ENCODE measurements at regions not wholly inside any gene's neighbourhood (a gene's known extent, or its start where the extent isn't known, plus 50 kb on each side); places are given as distances from the start of the nearest gene placed in this dataset.

GRCh38 chr10:9824631-9825071, 1193.0 kb upstream of the CELF2 start:
- no peak for TF ChIP-seq CTCF (IDR thresholded peaks at IDR 0.05; ENCODE audit: unreplicated experiment)
- H3K27me3 Mint-ChIP-seq (ENCODE audit: unreplicated experiment), result no peaks in the 10 kb centered on the region
- H3K36me3 Mint-ChIP-seq (ENCODE audit: low read depth, unreplicated experiment), result no peaks in the 10 kb centered on the region
- no peak for DNase-seq (ENCODE audit: low spot score)
- H3K4me3 Mint-ChIP-seq (ENCODE audit: unreplicated experiment), result no peak overlapping the region
- H3K27ac Mint-ChIP-seq (ENCODE audit: unreplicated experiment), result peak overlapping the region; percentile 89
- no peaks in the 10 kb centered on the region for H3K9me3 Mint-ChIP-seq (ENCODE audit: unreplicated experiment)
- peaks cover 8% of the 10 kb centered on the region for H3K4me1 Mint-ChIP-seq (ENCODE audit: unreplicated experiment)

GRCh38 chr10:9825491-9826018, 1192.1 kb upstream of the CELF2 start:
- no peaks in the 10 kb centered on the region for H3K9me3 Mint-ChIP-seq (ENCODE audit: unreplicated experiment)
- no peak for TF ChIP-seq CTCF (IDR thresholded peaks at IDR 0.05; ENCODE audit: unreplicated experiment)
- no peak overlapping the region for H3K4me3 Mint-ChIP-seq (ENCODE audit: unreplicated experiment)
- peaks cover 8% of the 10 kb centered on the region for H3K4me1 Mint-ChIP-seq (ENCODE audit: unreplicated experiment)
- peak overlapping the region; percentile 62 for H3K27ac Mint-ChIP-seq (ENCODE audit: unreplicated experiment)
- peak; percentile 28 for DNase-seq (ENCODE audit: low spot score)
- no peaks in the 10 kb centered on the region for H3K27me3 Mint-ChIP-seq (ENCODE audit: unreplicated experiment)
- H3K36me3 Mint-ChIP-seq (ENCODE audit: low read depth, unreplicated experiment), result no peaks in the 10 kb centered on the region

GRCh38 chr10:9828110-9828509, 1189.6 kb upstream of the CELF2 start:
- TF ChIP-seq CTCF (IDR thresholded peaks at IDR 0.05; ENCODE audit: unreplicated experiment), result no peak
- no peaks in the 10 kb centered on the region for H3K36me3 Mint-ChIP-seq (ENCODE audit: low read depth, unreplicated experiment)
- no peak overlapping the region for H3K27ac Mint-ChIP-seq (ENCODE audit: unreplicated experiment)
- H3K4me1 Mint-ChIP-seq (ENCODE audit: unreplicated experiment), result peaks cover 8% of the 10 kb centered on the region
- no peak for DNase-seq (ENCODE audit: low spot score)
- H3K4me3 Mint-ChIP-seq (ENCODE audit: unreplicated experiment), result no peak overlapping the region
- peaks cover 2% of the 10 kb centered on the region for H3K27me3 Mint-ChIP-seq (ENCODE audit: unreplicated experiment)
- no peaks in the 10 kb centered on the region for H3K9me3 Mint-ChIP-seq (ENCODE audit: unreplicated experiment)

- DNase-seq (ENCODE audit: low spot score), result no peak
- peaks cover 2% of the 10 kb centered on the region for H3K27me3 Mint-ChIP-seq (ENCODE audit: unreplicated experiment)
Observed at GRCh38 chr10:9833942-9834341, 1183.7 kb upstream of the CELF2 start.

More at GRCh38 chr10:9833942-9834341, 1183.7 kb upstream of the CELF2 start:
- Mint-ChIP-seq H3K36me3 (ENCODE audit: low read depth, unreplicated experiment) (no peaks in the 10 kb centered on the region), H3K4me3 (ENCODE audit: unreplicated experiment) (no peak overlapping the region), H3K4me1 (ENCODE audit: unreplicated experiment) (peaks cover 7% of the 10 kb centered on the region), H3K9me3 (ENCODE audit: unreplicated experiment) (no peaks in the 10 kb centered on the region), H3K27ac (ENCODE audit: unreplicated experiment) (no peak overlapping the region)
- no peak for TF ChIP-seq CTCF (IDR thresholded peaks at IDR 0.05; ENCODE audit: unreplicated experiment)
